ENCODE measurements at regions not wholly inside any gene's neighbourhood (a gene's known extent, or its start where the extent isn't known, plus 50 kb on each side); places are given as distances from the start of the nearest gene placed in this dataset.

DNA sequence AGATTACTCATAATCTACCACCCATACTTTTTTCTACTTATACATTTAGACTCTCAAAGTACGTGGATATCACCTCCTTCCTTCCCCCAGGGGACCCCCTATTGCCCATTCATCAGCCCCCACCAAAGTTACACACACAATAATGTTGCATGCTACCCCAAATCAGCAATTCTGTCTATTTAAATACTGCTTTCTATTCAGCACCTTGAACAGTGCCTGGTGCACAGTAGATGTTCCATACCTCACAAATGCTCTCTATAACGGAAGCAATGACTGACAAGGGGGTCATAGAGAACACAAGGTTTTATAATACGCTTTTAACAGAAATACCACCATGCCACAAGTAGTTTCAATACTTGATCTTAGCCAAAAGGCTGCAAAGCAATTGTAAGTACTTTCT lies 370.7 kb downstream of the MIAT start:
- TF ChIP-seq, protein P1, sequence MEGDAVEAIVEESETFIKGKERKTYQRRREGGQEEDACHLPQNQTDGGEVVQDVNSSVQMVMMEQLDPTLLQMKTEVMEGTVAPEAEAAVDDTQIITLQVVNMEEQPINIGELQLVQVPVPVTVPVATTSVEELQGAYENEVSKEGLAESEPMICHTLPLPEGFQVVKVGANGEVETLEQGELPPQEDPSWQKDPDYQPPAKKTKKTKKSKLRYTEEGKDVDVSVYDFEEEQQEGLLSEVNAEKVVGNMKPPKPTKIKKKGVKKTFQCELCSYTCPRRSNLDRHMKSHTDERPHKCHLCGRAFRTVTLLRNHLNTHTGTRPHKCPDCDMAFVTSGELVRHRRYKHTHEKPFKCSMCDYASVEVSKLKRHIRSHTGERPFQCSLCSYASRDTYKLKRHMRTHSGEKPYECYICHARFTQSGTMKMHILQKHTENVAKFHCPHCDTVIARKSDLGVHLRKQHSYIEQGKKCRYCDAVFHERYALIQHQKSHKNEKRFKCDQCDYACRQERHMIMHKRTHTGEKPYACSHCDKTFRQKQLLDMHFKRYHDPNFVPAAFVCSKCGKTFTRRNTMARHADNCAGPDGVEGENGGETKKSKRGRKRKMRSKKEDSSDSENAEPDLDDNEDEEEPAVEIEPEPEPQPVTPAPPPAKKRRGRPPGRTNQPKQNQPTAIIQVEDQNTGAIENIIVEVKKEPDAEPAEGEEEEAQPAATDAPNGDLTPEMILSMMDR (optimal IDR thresholded peaks at IDR 0.05 in 1 of 3, IDR thresholded peaks at IDR 0.05 in 1 of 3, conservative IDR thresholded peaks at IDR 0.05 in 1 of 3; ENCODE audit: extremely low read depth in 1 of 3, insufficient read depth in 2 of 3, low read length in 3 of 3): no peak
- TF ChIP-seq EZH2 (IDR thresholded peaks at IDR 0.05; ENCODE audit: low read length): no peak

Data from keratinocyte (primary cell).